HG03175 (cell line): ENCODE measurements at regions not wholly inside any gene's neighbourhood (a gene's known extent, or its start where the extent isn't known, plus 50 kb on each side); places are given as distances from the start of the nearest gene placed in this dataset.
"Not testable (repeated sequence)": the region's sequence is repeated elsewhere in the genome, so short reads cannot be mapped to it uniquely, and the experiment has no call there.

Experiments
- ATAC-seq: cut with Tn5 transposase; IDR thresholded peaks from one replicate; pipeline ENCODE4 v1.9.1; 2021; ENCODE audit warnings: mild to moderate bottlenecking, moderate library complexity; ENCODE audit not compliant: unreplicated experiment

GRCh38 chr21:15119486-15119885 is 54.7 kb upstream of the NRIP1 start:
- no peak for ATAC-seq

DNA sequence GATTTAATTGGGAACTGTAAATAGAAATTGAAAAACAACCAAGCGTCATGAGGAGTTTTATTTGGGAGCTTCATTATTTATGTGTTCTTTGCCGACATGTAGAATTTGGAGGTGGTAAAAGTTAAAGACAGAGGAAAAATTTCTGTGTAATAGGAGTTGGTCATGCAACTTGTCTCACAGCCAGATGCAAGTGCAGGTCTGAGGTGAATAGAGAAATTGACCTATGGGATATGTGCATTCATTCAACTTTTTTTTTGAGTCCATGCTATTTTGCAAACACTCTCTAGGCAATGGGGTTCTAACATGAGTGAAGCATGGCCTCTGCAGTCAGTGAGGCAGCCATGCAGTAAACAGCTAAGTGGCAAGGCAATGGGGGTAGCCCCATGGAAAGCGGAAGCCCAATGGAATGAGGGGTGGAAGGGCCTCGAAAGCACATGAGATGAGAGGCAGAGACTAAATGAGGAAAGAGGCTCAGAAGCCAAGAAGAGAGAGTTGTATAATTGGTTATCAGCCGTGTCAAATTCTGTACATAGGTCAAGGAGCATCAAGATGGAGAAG is 56.4 kb upstream of the NRIP1 start:
- no peak for ATAC-seq

DNA sequence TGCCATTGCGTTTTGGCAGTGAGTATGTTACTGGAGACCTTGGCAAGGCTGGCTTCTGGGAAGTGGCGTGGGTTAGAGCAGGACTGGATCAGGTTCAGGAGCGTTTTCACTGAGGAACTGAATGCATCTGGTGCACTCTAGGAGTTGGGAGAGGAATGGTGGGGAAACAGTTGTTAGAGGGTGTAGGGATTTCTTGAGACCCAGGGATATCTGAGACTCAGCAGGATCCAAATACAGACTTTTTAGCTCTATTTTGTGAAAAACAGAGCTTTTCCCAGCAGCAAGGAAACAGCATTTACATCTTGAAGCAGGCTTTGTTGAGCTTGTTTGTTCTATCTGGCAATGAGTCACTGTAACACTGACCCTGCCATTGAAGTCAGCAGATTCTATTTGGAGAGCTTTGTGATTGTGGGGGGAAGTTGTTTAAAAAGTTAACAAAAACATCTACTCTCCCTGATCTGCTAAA is 56.9 kb upstream of the NRIP1 start:
- no peak for ATAC-seq

- ATAC-seq: no peak
These were observed 57.4 kb upstream of the NRIP1 start for GRCh38 chr21:15122241-15122640.

- ATAC-seq: no peak
These were observed 59.9 kb upstream of the NRIP1 start for GRCh38 chr21:15124731-15125130.

DNA sequence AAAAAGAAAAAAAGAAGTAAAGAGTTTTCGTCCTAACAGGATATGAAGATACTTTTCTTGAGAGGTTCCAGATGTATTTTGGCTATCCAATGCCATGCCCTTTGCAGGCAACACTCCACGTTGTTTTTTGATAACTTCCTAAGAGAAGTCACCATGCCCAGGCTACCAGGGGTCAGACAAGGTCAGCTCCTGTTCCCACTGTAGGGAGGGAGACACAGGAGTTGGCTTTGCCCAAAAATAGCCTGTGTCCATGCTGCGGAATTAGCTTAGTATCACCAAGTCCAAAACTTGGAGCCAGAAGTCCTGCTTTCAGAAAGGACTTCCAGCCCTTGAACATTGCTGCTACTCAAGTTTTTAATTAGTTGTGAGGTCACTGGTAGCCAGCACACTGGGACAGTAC is 62.1 kb upstream of the NRIP1 start:
- ATAC-seq: no peak

DNA sequence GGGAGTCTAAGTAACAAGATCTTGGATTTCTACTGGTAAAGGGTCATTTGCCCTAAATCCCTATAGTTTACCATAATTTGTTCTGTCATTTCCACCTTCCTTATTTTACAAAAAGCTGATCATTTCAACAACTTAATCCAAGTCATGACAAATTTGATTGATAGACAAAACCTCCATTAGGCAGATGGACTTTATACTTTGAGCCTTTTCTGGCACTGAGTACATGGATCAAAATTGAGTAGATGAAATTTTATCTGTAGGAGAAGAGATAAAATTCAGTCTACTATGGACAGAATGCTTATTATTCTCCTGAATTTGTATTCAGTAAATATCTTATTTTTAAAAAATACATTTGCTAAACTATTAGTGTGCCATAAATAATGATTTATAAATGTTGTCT is 62.6 kb upstream of the NRIP1 start:
- ATAC-seq: no peak

- ATAC-seq: no peak
These were observed 63.5 kb upstream of the NRIP1 start for GRCh38 chr21:15128267-15128666.

- not testable (repeated sequence) for ATAC-seq
These were observed 63.9 kb upstream of the NRIP1 start for GRCh38 chr21:15128714-15129113.

GRCh38 chr21:15130326-15130725 is 65.5 kb upstream of the NRIP1 start:
- no peak for ATAC-seq

GRCh38 chr21:15130751-15131150 is 66.0 kb upstream of the NRIP1 start:
- no peak for ATAC-seq

GRCh38 chr21:15132781-15133180 is 68.0 kb upstream of the NRIP1 start:
- ATAC-seq: no peak

GRCh38 chr21:15134701-15135470 is 70.1 kb upstream of the NRIP1 start:
- no peak for ATAC-seq

DNA sequence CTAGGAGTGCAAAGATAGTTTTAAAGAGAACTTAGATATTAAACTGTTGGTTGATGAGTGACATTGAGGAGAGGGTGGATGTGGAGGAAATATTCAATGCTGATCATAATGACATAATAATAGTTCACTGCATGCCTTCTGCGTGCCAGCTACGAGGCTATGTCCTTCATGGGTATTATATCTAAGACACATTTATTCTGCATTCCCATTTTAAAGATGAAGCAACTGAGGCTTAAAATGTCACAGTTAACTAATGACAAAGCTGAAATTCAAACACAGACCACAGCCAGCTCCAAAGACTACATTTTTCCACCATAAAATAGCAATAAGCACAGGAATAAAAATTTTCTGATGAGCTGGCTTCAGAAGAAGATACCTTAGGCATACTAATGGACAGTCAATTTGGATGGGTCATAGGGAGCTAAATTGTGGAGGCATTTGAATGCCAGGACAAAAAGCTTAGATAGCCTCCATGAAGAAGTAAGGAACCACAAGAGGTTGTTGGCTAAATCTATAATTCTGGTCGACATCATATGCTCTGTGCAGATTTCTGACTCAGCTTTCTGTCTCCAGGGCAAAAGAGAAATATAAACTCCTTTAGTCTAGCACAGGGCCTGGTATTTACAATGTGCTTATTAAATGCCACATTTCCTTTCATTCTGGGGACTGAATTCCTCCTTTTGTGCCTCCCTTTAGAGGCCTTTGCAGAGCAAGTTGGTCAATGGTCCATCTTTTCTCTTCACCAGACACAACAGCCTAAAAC is 71.2 kb upstream of the NRIP1 start:
- ATAC-seq: no peak

DNA sequence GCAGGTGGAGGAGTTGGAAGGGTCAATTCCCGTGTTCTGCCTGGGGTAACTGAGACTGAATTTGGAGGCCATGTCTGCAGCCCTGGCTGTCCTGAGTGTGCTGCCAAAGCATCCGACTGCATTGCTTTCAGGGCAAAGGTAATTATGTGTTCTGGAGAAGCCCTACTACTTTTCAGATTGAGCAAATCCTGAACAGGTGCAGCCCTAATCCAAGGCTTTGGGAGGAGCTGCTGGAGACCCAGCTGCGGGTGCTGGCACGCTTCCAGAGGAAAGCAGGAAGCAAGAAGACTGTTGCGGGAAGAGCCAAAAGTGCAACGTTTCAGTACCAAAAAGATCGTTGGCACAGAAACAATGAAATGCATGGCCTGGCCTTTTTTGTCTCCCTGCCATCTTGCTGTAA is 73.7 kb upstream of the NRIP1 start:
- ATAC-seq: no peak

DNA sequence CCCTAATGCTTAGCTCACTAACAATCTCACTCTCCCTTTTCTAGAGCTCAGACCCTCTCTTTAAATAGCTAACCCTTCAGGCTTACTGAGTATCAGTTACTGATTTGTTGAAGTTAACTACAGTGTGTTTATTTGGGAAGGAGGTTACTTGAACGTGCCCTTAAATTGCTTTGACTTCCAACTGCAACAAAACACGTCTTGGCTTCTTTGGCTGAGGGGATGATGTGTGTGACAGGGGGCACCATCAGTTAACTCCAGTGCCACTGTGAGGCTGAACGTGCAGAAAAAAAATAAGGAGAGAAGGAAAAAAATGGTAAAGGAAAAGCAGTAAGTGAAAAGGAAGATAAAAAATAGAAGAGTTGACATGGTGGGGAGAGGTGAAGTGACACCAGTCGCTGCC is 75.1 kb upstream of the NRIP1 start:
- no peak for ATAC-seq

GRCh38 chr21:15140321-15141019 is 75.7 kb upstream of the NRIP1 start:
- ATAC-seq: no peak

- no peak for ATAC-seq
These were observed 76.6 kb upstream of the NRIP1 start for GRCh38 chr21:15141261-15141970.

- no peak for ATAC-seq
These were observed 79.2 kb upstream of the NRIP1 start for GRCh38 chr21:15144026-15144425.

- no peak for ATAC-seq
These were observed 83.6 kb upstream of the NRIP1 start for GRCh38 chr21:15148437-15148836.
